NCI-H2196 (cell line): ENCODE measurements at regions not wholly inside any gene's neighbourhood (a gene's known extent, or its start where the extent isn't known, plus 50 kb on each side); places are given as distances from the start of the nearest gene placed in this dataset.
"Not testable (repeated sequence)": the region's sequence is repeated elsewhere in the genome, so short reads cannot be mapped to it uniquely, and the experiment has no call there.

Experiments used
- DNase-seq: peaks from one replicate; lab custom pipeline; 2025; ENCODE audit not compliant: unreplicated experiment; lab: John Stamatoyannopoulos, UW

DNA sequence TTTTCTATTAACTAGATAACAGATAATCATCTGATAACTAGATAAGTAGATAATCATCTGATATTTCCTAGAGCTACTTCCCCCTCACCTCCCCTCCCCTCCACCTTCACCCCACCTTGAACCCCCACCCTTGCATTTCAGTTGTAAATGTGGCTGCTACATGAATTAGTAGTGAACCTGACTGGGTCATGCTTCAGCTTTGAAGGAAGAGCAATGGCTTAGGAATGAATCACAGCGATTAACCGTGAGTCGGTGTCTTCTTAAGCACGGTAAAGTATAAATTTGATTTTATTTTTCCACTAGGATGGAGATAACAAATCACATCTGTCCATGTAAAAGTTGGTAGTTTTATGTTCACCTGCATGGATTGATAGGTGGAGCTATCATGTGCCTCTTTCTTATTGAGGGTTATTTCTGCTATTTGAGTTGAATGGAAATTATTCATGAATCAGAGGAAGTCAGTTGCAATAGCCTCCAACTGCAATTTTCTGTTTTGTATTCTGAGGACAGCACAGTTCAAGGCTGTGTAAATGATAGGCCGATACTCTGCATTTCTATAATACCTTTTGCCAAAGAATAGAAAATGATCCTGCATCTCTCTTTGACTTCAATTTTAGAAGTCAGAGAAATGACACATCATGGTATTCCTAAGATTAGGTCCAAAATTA is 235.0 kb downstream of the PTGER3 start:
- DNase-seq: no peak

DNA sequence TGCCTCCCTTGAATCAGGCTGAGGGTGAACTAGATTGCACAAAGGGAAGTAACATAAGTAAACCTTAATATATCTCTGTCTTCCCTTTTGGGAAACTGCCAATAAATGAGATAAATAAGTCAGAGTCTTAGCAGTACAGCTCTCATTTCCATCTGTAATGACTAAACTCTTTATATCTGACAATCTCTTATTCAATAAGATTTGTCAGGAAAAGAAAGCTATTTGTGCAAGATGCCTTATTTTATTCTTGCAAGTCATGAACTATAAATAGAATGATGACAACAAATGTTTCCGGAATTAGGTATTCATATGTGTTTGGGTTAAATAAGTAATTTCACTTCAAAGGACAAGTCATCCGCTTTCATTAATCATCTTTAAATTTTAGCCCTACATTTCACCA is 229.2 kb downstream of the PTGER3 start:
- no peak for DNase-seq

- no peak for DNase-seq
These were observed 228.4 kb downstream of the PTGER3 start for GRCh38 chr1:70819231-70819630.

DNA sequence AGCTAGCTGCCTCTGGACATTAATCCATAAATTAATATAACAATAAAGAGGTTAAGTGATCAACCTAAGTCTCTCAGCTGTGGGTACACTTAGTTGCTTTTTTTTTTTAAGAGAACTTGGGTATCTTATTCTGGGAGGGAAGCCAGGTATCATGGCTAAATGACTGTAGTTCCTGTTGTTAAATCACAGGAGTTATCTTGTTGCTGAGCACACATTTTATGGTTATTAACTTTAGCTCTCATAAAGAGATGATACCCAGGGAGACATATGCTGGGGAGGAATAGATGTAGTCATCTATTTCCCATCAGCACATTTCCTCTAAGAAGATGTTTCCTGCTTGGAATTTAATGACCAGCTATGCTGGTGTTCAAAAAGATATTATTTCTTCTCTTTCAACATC is 227.8 kb downstream of the PTGER3 start:
- no peak for DNase-seq

GRCh38 chr1:70820396-70820795 is 227.2 kb downstream of the PTGER3 start:
- DNase-seq: no peak

- no peak for DNase-seq
These were observed 226.6 kb downstream of the PTGER3 start for GRCh38 chr1:70820995-70821394.

DNA sequence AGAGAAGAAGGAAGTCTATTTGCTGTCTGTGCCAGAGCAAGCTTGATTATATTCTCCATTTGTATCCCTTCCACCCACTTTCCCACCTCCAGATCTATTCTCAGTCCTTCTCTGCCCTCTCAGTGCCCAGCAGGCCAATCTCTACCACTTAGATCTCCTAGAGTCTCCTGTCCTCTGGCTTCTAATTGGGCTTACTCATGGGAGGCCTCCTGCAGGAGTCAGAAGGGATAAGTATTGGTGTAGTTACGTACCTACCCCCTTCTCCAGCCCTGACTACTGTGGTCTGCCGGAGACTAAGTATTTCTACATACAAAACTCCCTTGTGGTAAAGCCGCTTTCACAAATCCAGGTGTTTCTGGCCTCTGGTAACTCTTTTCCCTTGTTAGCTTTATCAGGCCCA is 221.2 kb downstream of the PTGER3 start:
- DNase-seq: no peak

GRCh38 chr1:70827030-70827429 is 220.6 kb downstream of the PTGER3 start:
- DNase-seq: no peak

DNA sequence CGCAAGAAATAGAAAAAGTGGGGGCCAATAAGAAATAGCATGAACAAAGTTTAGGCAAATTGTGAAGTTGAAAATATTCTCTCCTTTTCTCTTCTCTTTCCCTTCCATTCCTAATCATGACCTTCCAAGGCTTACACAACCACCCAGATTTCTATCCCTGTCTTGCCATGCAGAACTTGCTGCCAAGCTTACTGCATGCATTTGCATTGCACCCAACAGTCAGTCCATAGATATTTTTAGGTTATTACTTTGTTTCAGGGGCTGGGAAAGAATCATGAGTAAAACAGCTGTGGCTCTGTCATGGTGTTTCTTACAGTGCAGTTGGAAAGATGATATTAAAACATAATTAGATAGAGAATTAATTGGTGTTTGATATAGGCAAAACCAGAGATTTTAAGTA is 219.4 kb downstream of the PTGER3 start:
- no peak for DNase-seq

DNA sequence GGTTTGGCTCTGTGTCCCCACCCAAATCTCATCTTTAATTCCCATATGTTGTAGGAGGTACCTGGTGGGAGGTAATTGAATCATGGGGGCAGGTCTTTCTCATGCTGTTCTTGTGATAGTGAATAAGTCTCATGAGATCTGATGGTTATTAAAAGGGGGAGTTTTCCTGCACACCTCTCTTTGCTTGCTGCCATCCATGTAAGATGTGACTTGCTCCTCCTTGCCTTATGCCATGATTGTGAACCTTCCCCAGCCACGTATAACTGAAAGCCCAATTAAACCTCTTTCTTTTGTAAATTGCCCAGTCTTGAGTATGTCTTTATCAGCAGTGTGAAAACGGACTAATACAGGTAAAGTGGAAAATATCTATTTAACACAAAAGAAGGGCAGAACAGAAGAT is 213.3 kb downstream of the PTGER3 start:
- DNase-seq: not testable (repeated sequence)

DNA sequence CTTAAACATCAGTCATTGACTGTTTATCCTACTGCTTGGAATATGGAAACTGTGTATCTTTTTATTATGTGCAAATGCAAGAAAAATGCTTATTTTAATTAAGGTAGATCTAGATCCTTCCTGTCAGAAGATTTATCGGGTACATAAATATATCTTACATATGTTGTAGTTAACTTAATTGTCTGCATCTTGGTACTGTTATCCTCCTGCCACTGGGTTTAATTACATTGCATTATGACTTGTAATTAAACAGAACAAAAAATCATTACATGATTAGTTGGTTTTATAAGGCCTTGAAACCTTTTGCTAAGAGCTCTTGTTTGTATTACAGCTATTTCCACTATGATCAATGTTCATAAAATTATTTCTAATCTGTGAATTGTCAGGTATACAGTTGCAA is 211.2 kb downstream of the PTGER3 start:
- DNase-seq: no peak

DNA sequence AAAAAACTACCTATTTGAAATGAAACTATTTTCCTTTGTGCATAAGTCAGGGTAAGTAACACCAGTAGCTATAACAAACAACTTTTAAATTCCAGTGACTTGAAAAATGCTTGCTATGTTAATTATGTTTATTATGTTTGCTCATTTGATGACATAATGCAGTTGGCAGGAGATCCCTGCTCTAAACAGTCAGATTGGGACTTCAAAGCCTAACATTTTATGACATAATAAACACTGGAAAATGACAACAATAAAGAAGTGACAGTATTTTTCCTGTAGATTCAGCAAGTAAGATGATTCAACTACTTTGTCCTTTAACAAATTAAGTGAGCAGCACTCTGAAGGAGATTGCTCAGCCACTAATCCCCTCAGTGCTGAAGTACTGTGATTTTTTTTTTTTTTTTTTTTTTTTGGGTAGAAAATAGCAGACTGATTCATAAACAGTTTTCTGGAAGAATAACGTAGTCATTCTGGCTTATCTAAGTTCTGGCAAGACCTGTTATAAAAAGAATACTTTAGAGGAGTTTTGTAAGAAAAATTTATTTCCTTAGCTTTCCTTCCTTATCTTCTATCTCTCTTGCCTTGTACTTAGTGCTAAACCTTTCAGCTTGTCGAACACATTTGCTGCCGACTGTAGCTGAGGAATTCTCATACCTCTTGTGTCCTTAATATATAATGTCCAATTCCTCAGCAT is 207.2 kb downstream of the PTGER3 start:
- DNase-seq: no peak

GRCh38 chr1:70842562-70842961 is 205.1 kb downstream of the PTGER3 start:
- no peak for DNase-seq

GRCh38 chr1:70843452-70843851 is 204.2 kb downstream of the PTGER3 start:
- DNase-seq: no peak

GRCh38 chr1:70847013-70847412 is 200.6 kb downstream of the PTGER3 start:
- no peak for DNase-seq

GRCh38 chr1:70855203-70855602 is 192.4 kb downstream of the PTGER3 start:
- DNase-seq: no peak

DNA sequence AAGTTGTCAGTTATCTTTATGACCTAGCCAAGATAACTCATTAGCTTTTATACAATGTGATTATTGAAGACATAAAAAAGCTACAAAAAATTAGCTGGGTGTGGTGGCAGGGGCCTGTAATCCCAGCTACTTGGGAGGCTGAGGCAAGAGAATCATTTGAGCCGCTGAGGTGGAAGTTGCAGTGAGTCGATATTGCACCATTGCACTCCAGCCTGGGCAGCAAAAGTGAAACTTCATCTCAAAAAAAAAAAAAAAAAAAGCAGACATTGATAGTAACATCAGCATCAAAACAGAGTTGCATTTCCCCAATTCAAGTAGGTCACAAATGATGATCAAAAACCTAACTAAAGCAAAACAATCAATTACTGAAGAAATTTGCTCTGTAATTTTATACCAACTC is 191.4 kb downstream of the PTGER3 start:
- no peak for DNase-seq

GRCh38 chr1:70863239-70863638 is 184.4 kb downstream of the PTGER3 start:
- no peak for DNase-seq

GRCh38 chr1:70864302-70864701 is 183.3 kb downstream of the PTGER3 start:
- no peak for DNase-seq

DNA sequence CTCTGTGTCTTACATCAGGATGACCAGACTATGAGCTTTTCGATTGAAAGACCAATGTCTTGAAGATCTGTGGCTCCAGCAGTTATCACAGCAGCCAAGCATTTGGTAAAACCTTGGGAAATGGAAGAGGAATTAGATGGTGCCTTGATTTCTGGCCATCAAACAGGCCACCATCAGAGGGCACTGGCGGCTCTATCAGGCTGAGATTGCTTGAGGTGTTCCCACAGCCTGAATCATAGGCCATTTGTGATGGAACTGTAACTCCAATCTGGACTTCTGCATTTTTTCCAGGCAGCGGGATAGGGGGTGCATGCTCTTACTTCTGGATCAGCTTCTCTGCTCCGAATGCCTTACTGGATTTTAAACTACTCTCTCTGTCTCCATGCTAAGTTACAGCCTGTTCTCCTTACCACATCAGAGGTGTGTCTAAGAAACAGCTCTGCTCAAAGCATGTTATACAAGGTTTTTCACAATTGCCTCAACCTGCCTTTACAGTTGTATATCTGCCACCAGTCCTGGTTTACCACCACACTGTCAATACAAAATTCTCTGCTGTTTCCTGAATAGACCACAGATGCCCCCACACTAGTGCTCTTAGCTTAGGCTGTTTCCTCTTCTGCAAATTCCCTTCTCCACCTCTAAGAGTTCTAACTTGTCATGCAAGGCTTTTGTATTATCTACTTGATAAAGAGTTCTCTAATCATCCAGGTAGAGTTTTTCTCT is 180.9 kb downstream of the PTGER3 start:
- DNase-seq: no peak

DNA sequence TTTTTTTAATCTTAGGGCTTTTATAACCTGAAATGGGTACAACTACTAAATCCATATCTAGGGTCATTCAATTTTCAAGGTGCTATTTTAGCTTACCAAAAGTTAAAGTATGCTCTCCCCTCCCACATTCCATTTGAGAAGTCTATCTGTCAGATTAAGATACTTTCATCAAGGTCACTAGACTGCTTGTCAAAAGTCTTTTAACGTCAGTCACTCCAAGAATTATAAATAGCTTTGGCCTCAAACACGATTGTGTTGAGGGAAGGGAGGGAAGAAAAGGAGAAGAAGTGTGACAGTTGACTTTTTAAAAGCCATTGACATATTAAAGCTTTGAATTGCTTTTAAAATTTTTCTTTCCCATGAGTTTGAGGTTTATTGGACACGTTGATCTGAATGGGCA is 175.8 kb downstream of the PTGER3 start:
- no peak for DNase-seq

GRCh38 chr1:70874063-70874462 is 173.6 kb downstream of the PTGER3 start:
- no peak for DNase-seq
